C4-2B (cell line): ENCODE measurements at regions not wholly inside any gene's neighbourhood (a gene's known extent, or its start where the extent isn't known, plus 50 kb on each side); places are given as distances from the start of the nearest gene placed in this dataset.

Source experiments
- ZFX ChIP-seq: fragments of 450-650 bp; IDR thresholded peaks from 2 replicates; pipeline ENCODE4 v1.6.1; 2017
- TF ChIP-seq, protein P1 (sequence below): fragments of 450-650 bp; conservative IDR thresholded peaks from 2 replicates; pipeline ENCODE4 v1.5.1; 2017; ENCODE audit warnings: mild to moderate bottlenecking

DNA sequence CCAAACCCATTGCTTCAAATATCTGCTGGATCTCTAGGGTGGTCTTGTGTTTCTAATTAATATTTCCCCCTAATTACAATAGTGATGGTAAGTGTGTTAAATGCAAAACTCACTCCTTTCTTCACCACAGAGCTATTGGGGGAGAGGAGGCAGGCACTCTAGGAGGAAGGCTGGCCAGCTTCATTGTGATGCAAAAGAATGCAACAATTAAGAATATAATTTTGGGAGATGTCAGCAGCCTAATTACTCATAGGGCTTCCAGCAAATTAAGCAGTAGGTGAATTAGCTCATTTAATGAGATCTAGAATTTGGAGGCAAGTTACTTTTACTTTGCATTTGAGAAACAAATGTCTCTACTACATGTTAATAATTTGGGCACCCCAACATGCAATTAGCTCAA is 560.4 kb upstream of the DAB1 start:
- TF ChIP-seq, protein P1, sequence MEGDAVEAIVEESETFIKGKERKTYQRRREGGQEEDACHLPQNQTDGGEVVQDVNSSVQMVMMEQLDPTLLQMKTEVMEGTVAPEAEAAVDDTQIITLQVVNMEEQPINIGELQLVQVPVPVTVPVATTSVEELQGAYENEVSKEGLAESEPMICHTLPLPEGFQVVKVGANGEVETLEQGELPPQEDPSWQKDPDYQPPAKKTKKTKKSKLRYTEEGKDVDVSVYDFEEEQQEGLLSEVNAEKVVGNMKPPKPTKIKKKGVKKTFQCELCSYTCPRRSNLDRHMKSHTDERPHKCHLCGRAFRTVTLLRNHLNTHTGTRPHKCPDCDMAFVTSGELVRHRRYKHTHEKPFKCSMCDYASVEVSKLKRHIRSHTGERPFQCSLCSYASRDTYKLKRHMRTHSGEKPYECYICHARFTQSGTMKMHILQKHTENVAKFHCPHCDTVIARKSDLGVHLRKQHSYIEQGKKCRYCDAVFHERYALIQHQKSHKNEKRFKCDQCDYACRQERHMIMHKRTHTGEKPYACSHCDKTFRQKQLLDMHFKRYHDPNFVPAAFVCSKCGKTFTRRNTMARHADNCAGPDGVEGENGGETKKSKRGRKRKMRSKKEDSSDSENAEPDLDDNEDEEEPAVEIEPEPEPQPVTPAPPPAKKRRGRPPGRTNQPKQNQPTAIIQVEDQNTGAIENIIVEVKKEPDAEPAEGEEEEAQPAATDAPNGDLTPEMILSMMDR, result no peak
- TF ChIP-seq ZFX, result no peak
